ENCODE measurements at regions not wholly inside any gene's neighbourhood (a gene's known extent, or its start where the extent isn't known, plus 50 kb on each side); places are given as distances from the start of the nearest gene placed in this dataset.
"Not testable (repeated sequence)": the region's sequence is repeated elsewhere in the genome, so short reads cannot be mapped to it uniquely, and the experiment has no call there.

GRCh38 chr10:80697926-80698325 lies 160.2 kb downstream of the SH2D4B start:
- no peak for DNase-seq

GRCh38 chr10:80699602-80700039 lies 161.9 kb downstream of the SH2D4B start:
- peak; percentile 82 for DNase-seq

GRCh38 chr10:80700252-80700651 lies 162.6 kb downstream of the SH2D4B start:
- DNase-seq, result no peak

- DNase-seq, result no peak
Measured at GRCh38 chr10:80700760-80701444, 163.2 kb downstream of the SH2D4B start.

GRCh38 chr10:80701706-80702105 lies 164.0 kb downstream of the SH2D4B start:
- DNase-seq, result no peak

GRCh38 chr10:80702143-80702542 lies 164.4 kb downstream of the SH2D4B start:
- DNase-seq, result no peak

GRCh38 chr10:80705899-80706298 lies 168.2 kb downstream of the SH2D4B start:
- DNase-seq, result no peak

GRCh38 chr10:80708185-80708584 lies 170.5 kb downstream of the SH2D4B start:
- DNase-seq, result no peak

- no peak for DNase-seq
Measured at GRCh38 chr10:80708808-80709207, 171.1 kb downstream of the SH2D4B start.

GRCh38 chr10:80709866-80710265 lies 172.2 kb downstream of the SH2D4B start:
- no peak for DNase-seq

- DNase-seq, result no peak
Measured at GRCh38 chr10:80713398-80713928, 175.8 kb downstream of the SH2D4B start.

GRCh38 chr10:80714566-80714965 lies 176.9 kb downstream of the SH2D4B start:
- no peak for DNase-seq

GRCh38 chr10:80718024-80718423 lies 180.3 kb downstream of the SH2D4B start:
- DNase-seq, result no peak

- no peak for DNase-seq
Measured at GRCh38 chr10:80719935-80720334, 182.2 kb downstream of the SH2D4B start.

GRCh38 chr10:80720549-80720948 lies 182.8 kb downstream of the SH2D4B start:
- no peak for DNase-seq

GRCh38 chr10:80728354-80728753 lies 190.7 kb downstream of the SH2D4B start:
- not testable (repeated sequence) for DNase-seq

GRCh38 chr10:80729896-80730295 lies 192.2 kb downstream of the SH2D4B start:
- no peak for DNase-seq

- DNase-seq, result no peak
Measured at GRCh38 chr10:80730522-80730921, 192.8 kb downstream of the SH2D4B start.

- no peak for DNase-seq
Measured at GRCh38 chr10:80734589-80734988, 196.9 kb downstream of the SH2D4B start.

- DNase-seq, result no peak
Measured at GRCh38 chr10:80737209-80737608, 199.5 kb downstream of the SH2D4B start.

- no peak for DNase-seq
Measured at GRCh38 chr10:80739328-80739727, 201.6 kb downstream of the SH2D4B start.

- DNase-seq, result no peak
Measured at GRCh38 chr10:80739963-80740715, 202.4 kb downstream of the SH2D4B start.

- DNase-seq, result no peak
Measured at GRCh38 chr10:80741278-80741677, 203.6 kb downstream of the SH2D4B start.

- DNase-seq, result no peak
Measured at GRCh38 chr10:80750268-80750667, 212.6 kb downstream of the SH2D4B start.

All from activated CD4-positive, alpha-beta T cell treated with anti-CD3 and anti-CD28 coated beads, Interleukin-2, Interleukin-6, amounts not matched to agents 100 ng/mL and 50 ng/mL, durations not matched to agents 16 hours and 8 hours (primary cell).